ENCODE measurements at regions not wholly inside any gene's neighbourhood (a gene's known extent, or its start where the extent isn't known, plus 50 kb on each side); places are given as distances from the start of the nearest gene placed in this dataset.

GRCh38 chr5:162824360-162824759 lies 613.0 kb upstream of the CCNG1 start:
- TF ChIP-seq CTCF (IDR thresholded peaks at IDR 0.05), result no peak
- TF ChIP-seq POLR2A (IDR thresholded peaks at IDR 0.05), result no peak

Data from adrenal gland (tissue), 5 donors.